Vagina (tissue), 2 donors: ENCODE measurements at regions not wholly inside any gene's neighbourhood (a gene's known extent, or its start where the extent isn't known, plus 50 kb on each side); places are given as distances from the start of the nearest gene placed in this dataset.

ENCODE experiments used
- CTCF ChIP-seq, 3 experiments: fragments of 450-650 bp in 2 of 3; fragments of 200-600 bp in 1 of 3; sonication (generic) in 1 of 3; IDR thresholded peaks; one replicate each; pipeline ENCODE4 v1.5.1; 2017 to 2019; ENCODE audit warnings: antibody characterized with exemption in 3 of 3, mild to moderate bottlenecking in 2 of 3, moderate library complexity in 2 of 3
- POLR2A ChIP-seq, 2 donors: fragments of 450-650 bp; IDR thresholded peaks; one replicate each; pipeline ENCODE4 v1.6.1; 2017; ENCODE audit warnings: antibody characterized with exemption in 2 of 2, mild to moderate bottlenecking in 2 of 2, moderate library complexity in 2 of 2

GRCh38 chr17:79500745-79501618 lies 109.9 kb downstream of the RBFOX3 start:
- no peak for TF ChIP-seq CTCF (IDR thresholded peaks at IDR 0.05)
- TF ChIP-seq POLR2A (IDR thresholded peaks at IDR 0.05) = no peak
